Spinal cord (tissue), 9 donors: ENCODE measurements at regions not wholly inside any gene's neighbourhood (a gene's known extent, or its start where the extent isn't known, plus 50 kb on each side); places are given as distances from the start of the nearest gene placed in this dataset.
A peak's percentile ranks its signal among the peaks of the same experiment; 100 is the strongest.

ENCODE experiments used
- DNase-seq, 6 donors: peaks; one replicate each; pipeline versions ENCODE4 v3.0.0 to v3.0.0-alpha.2; 2013 to 2015; ENCODE audit warnings: low spot score in 6 of 6, low read depth in 4 of 6
- H3K27ac ChIP-seq: one replicate; pipeline ENCODE4 v1.5.1; 2013; ENCODE audit warnings: low read depth, low read length, control low read depth
- H3K27me3 ChIP-seq: one replicate; pipeline ENCODE4 v1.6.1; 2013; ENCODE audit warnings: low read length; ENCODE audit not compliant: control insufficient read depth, insufficient read depth
- H3K36me3 ChIP-seq: one replicate; pipeline ENCODE4 v1.6.1; 2013; ENCODE audit warnings: low read length; ENCODE audit not compliant: control insufficient read depth, insufficient read depth
- H3K4me1 ChIP-seq: one replicate; pipeline ENCODE4 v1.6.1; 2013; ENCODE audit warnings: low read length; ENCODE audit not compliant: control insufficient read depth, insufficient read depth
- H3K4me3 ChIP-seq: one replicate; pipeline ENCODE4 v1.5.1; 2013; ENCODE audit warnings: low read depth, low read length, control low read depth
- H3K9me3 ChIP-seq: one replicate; pipeline ENCODE4 v1.6.1; 2013; ENCODE audit warnings: low read length; ENCODE audit not compliant: control insufficient read depth, insufficient read depth
- WGBS: methylation state at CpG from one replicate; pipeline ENCODE4 v1.1.5; 2013; ENCODE audit warnings: missing lambda C conversion rate; ENCODE audit not compliant: insufficient coverage; 5-methylcytosine and 5-hydroxymethylcytosine counted together
- donor health status: healthy.

DNA sequence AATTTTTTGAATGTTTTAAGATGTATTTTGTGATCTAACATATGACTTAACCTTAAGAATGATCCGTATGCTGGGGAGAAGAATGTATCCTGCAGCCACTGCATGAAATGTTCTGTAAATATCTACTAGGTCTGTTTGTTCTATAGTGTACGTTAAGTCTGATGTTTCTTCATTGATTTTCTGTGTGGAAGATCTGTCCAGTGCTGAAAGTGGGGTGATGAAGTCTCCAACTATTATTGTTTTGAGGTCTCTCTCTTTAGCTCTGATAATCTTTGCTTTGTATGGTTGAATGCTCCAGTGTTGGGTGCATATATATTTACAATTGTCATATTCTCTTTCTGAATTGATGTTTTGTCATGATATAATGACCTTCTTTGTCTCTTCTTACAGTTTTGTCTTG is 82.5 kb upstream of the LHCGR start:
- H3K27me3 ChIP-seq: no peaks in the 10 kb centered on the region
- no peak for DNase-seq
- no peak overlapping the region for H3K27ac ChIP-seq
- H3K9me3 ChIP-seq: peaks cover 2% of the 10 kb centered on the region
- H3K36me3 ChIP-seq: no peaks in the 10 kb centered on the region
- no CpG with 5 or more reads among the region's 2 CpGs for WGBS
- no peaks in the 10 kb centered on the region for H3K4me1 ChIP-seq
- H3K4me3 ChIP-seq: no peak overlapping the region

DNA sequence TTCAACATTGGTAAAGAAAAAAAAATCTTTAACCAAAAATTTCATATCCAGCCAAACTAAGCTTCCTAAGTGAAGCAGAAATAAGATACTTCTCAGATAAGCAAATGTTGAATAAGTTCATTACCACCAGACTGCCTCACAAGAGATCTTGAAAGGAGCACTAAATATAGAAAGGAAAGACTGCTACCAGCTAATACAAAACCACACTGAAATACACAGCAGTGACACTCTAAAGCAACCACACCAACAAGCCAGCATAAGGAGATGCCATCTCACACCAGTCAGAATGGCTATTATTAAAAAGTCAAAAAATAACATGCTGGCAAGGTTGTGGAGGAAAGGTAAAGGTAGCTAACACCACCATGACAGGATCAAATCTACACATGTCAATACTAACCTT is 74.0 kb upstream of the LHCGR start:
- Histone ChIP-seq H3K9me3 (no peaks in the 10 kb centered on the region), H3K27ac (no peak overlapping the region), H3K4me1 (no peaks in the 10 kb centered on the region), H3K27me3 (no peaks in the 10 kb centered on the region), H3K36me3 (no peaks in the 10 kb centered on the region), H3K4me3 (no peak overlapping the region)
- no peak for DNase-seq

DNA sequence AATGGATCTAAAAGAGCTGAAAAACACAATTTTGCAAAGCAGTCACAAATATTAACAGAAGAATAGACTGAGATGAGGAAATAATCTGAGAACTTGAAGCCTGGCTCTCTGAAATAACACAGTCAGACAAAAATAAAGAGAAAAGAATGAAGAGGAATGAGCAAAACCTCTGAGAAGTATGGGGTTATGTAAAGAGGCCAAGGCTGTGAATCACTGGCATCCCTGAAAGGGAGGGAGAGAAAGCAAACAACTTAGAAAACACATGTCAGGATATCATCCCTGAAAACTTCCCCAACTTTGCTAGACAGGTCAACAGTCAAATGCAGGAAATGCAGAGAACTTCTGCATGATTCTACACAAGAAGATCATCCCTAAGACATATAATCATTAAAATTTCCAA is 73.5 kb upstream of the LHCGR start:
- DNase-seq: no peak

DNA sequence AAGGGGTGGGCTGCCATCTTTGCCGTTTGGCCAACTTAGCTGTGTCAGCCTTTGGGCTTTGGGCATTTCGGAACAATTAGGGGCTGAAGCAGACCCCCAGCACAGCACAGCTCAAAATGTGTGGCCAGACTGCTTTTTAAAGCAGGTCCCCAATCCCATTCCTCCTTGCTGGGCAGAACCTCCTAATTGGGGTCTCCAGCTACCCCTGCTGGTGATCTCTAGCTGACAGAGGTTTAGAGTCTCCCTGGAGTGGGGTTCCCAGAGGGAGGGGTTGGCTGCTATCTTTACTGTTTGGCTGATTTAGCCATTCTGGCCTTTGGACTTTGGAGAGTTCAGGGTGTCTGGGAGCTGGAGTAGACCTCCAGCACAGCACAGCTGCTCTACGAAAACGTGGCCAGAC is 71.5 kb upstream of the LHCGR start:
- no peaks in the 10 kb centered on the region for H3K4me1 ChIP-seq
- WGBS: 96% methylated on average over 4 of the region's 4 CpGs
- H3K27ac ChIP-seq: no peak overlapping the region
- no peak overlapping the region for H3K4me3 ChIP-seq
- H3K36me3 ChIP-seq: no peaks in the 10 kb centered on the region
- no peaks in the 10 kb centered on the region for H3K27me3 ChIP-seq
- no peak for DNase-seq
- H3K9me3 ChIP-seq: no peaks in the 10 kb centered on the region

More for the DNA sequence above, 73.5 kb upstream of the LHCGR start:
- H3K9me3 ChIP-seq: no peaks in the 10 kb centered on the region
- no peaks in the 10 kb centered on the region for H3K27me3 ChIP-seq
- no peaks in the 10 kb centered on the region for H3K36me3 ChIP-seq
- no peak overlapping the region for H3K4me3 ChIP-seq
- H3K4me1 ChIP-seq: no peaks in the 10 kb centered on the region
- H3K27ac ChIP-seq: no peak overlapping the region

DNA sequence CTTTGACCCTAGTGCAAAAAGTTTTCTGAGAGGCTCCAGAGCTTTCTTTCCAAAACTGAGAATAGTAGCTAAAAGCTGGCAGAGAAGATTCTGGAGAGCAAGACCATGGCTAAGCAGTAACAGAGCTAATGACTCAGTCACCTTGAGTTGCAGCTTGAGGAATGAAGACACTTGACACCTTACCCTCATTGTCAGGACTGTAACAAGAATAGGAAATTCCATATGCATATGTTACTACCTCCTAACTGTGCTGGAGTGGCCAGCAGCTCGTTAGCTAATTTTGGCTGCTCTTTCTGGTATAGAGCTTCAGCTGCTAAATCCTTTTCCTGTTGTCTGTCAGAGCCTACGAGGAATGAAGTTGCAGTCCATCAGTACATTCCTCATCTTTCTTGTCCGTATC is 68.6 kb upstream of the LHCGR start:
- DNase-seq: no peak
- H3K9me3 ChIP-seq: no peaks in the 10 kb centered on the region
- H3K36me3 ChIP-seq: no peaks in the 10 kb centered on the region
- WGBS: 97% methylated on average over 3 of the region's 3 CpGs
- no peaks in the 10 kb centered on the region for H3K4me1 ChIP-seq
- no peaks in the 10 kb centered on the region for H3K27me3 ChIP-seq
- no peak overlapping the region for H3K27ac ChIP-seq
- no peak overlapping the region for H3K4me3 ChIP-seq

DNA sequence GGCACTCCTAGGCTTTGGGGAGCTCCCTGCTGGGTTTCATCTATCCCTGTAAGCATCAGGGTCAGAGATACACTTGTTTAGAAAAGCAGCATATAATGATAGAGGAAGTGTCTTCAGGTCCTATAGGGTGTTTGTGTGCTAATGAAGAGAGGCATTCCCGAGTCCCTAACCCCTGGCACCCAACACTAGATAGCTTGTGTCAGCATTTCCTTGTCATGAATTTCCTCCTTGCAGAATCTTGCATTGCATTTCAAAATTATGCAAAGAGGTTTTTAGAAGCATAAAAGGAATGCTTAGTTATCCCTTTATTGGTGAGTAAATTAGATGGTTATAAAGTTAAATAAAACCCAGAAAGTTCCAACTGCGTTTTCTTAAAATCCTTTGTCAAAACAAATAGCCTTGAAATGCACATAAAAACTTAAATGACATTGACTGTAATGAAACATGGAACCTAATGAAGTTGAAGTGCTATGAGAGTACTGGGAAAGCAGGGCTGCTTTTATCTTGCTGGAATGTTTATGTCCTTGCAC is 63.7 kb upstream of the LHCGR start:
- Histone ChIP-seq H3K9me3 (no peaks in the 10 kb centered on the region), H3K4me3 (no peak overlapping the region), H3K36me3 (no peaks in the 10 kb centered on the region), H3K27me3 (no peaks in the 10 kb centered on the region), H3K27ac (no peak overlapping the region), H3K4me1 (no peaks in the 10 kb centered on the region)
- WGBS: 80% methylated on average over 1 of the region's 2 CpGs
- DNase-seq: peak in 1 of 6 donors; percentile 52

DNA sequence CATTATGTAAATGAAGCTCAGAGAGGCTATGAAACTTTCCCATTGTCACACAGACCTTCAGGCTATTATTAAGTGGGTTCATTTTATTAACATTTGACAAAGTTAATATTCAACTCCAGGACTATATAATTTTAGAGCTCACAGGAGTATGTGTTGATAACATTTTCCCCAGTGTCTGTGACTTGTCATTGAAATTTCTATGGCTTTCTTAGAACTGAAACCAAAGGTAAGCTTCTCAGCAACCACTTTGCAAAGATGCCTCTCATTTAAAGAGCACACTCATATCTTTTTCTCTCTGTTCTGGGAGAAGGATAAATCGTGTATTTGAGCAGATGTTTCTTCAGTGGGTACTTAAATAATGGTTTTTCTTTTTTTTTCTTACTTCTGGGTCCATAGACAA is 61.8 kb upstream of the LHCGR start:
- WGBS: no CpG with 5 or more reads among the region's 1 CpG
- Histone ChIP-seq H3K36me3 (no peaks in the 10 kb centered on the region), H3K4me1 (no peaks in the 10 kb centered on the region), H3K27me3 (no peaks in the 10 kb centered on the region), H3K9me3 (no peaks in the 10 kb centered on the region), H3K4me3 (no peak overlapping the region), H3K27ac (no peak overlapping the region)
- DNase-seq: no peak

DNA sequence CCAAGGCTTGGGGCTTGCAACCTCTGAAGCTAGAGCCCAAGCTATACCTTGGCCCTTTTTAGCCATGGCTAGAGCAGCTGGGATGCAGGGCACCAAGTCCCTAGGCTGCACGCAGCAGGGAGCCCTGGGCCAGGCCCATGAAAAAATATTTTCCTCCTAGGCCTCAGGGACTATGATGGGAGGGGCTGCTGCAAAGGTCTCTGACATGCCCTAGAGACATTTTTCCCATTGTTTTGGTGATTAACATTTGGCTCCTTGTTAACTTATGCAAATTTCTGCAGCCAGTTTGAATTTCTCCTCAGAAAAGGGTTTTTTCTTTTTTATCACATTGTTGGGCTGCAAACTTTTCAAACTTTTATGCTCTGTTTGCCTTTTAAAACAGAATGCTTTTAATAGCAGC is 56.9 kb upstream of the LHCGR start:
- Histone ChIP-seq H3K27me3 (no peaks in the 10 kb centered on the region), H3K4me3 (no peak overlapping the region), H3K27ac (no peak overlapping the region), H3K9me3 (no peaks in the 10 kb centered on the region), H3K4me1 (no peaks in the 10 kb centered on the region), H3K36me3 (no peaks in the 10 kb centered on the region)
- no CpG with 5 or more reads among the region's 1 CpG for WGBS
- no peak for DNase-seq

DNA sequence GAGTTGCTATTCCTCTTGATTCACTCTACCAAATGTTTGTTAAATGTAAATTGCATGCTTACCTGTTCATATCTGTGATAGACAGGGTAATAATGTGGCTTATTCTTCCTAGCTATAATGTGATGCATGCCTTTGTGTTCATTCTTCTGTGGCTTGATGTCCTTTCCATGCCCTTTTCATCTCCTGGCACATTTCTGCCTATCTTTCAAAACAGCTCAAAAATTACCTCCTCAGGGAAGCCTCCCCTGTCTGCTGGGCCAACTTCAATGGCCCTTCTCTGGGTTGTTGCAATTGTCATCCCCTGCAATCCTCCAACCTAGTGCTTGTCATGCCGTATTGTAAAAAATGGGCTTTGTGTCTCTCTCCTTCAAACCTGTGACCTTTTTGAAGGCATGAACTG is 52.8 kb upstream of the LHCGR start:
- no peaks in the 10 kb centered on the region for H3K9me3 ChIP-seq
- no peak overlapping the region for H3K4me3 ChIP-seq
- no peak overlapping the region for H3K27ac ChIP-seq
- H3K27me3 ChIP-seq: no peaks in the 10 kb centered on the region
- no peaks in the 10 kb centered on the region for H3K4me1 ChIP-seq
- no CpG with 5 or more reads among the region's 1 CpG for WGBS
- no peak for DNase-seq
- H3K36me3 ChIP-seq: no peaks in the 10 kb centered on the region
